Epithelial cell of esophagus (primary cell): ENCODE measurements at regions not wholly inside any gene's neighbourhood (a gene's known extent, or its start where the extent isn't known, plus 50 kb on each side); places are given as distances from the start of the nearest gene placed in this dataset.
"Not testable (repeated sequence)": the region's sequence is repeated elsewhere in the genome, so short reads cannot be mapped to it uniquely, and the experiment has no call there.

Source experiments
- DNase-seq: peaks from one replicate; pipeline ENCODE4 v3.0.0; 2010; ENCODE audit warnings: low read depth
- H3K4me3 ChIP-seq: 2 replicates; pipeline ENCODE4 v1.5.1; 2011; ENCODE audit warnings: mild to moderate bottlenecking, low read length, control low read depth
- TF ChIP-seq, protein P1 (sequence below): IDR thresholded peaks from 2 replicates; pipeline ENCODE4 v1.5.1; 2011; ENCODE audit warnings: low read depth, mild to moderate bottlenecking, low read length, control low read depth, inconsistent platforms; ENCODE audit not compliant: insufficient read depth; ENCODE audit errors: missing control alignments

DNA sequence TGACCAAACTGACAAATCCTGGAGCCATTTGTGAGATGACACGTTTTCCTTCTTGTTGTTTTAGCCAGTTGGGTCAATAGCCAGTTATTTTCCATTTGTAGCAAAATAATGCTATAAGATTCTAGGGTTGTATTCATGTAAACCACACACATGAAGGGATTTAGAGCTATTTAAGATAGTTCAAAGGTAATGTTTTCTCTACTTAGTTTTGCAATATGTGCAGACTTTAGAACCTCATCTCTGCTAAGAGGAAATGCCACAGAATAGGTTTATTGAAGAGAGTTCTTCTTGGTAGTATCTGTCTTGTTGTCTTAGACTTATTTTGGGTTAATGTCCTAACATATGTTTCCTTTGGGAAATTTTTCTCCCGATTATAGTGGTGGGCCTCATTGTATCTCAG, 213.5 kb upstream of the RIMS1 start:
- DNase-seq: no peak
- H3K4me3 ChIP-seq: no peak overlapping the region
- TF ChIP-seq, protein P1, sequence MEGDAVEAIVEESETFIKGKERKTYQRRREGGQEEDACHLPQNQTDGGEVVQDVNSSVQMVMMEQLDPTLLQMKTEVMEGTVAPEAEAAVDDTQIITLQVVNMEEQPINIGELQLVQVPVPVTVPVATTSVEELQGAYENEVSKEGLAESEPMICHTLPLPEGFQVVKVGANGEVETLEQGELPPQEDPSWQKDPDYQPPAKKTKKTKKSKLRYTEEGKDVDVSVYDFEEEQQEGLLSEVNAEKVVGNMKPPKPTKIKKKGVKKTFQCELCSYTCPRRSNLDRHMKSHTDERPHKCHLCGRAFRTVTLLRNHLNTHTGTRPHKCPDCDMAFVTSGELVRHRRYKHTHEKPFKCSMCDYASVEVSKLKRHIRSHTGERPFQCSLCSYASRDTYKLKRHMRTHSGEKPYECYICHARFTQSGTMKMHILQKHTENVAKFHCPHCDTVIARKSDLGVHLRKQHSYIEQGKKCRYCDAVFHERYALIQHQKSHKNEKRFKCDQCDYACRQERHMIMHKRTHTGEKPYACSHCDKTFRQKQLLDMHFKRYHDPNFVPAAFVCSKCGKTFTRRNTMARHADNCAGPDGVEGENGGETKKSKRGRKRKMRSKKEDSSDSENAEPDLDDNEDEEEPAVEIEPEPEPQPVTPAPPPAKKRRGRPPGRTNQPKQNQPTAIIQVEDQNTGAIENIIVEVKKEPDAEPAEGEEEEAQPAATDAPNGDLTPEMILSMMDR: no peak

DNA sequence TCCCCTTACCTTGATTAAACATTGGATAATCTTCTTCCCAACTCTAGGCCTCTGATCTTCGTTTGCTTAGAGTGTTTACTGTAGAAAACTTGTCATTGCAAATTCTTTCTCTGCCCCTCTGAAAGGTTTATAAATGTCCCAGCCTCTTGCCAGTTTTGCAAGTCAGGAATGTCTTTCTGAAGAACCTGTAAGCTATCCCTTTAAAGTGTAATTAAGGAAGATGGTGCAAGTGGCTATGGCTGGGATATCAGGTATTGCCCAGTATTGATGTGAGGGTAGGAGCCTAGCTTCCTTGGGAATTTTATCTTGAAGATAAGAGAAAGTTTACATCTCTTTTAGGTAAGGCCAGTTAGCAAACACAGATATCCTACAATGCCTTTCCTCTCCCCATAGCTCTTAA, 211.0 kb upstream of the RIMS1 start:
- TF ChIP-seq, protein P1: no peak
- no peak overlapping the region for H3K4me3 ChIP-seq
- DNase-seq: no peak

DNA sequence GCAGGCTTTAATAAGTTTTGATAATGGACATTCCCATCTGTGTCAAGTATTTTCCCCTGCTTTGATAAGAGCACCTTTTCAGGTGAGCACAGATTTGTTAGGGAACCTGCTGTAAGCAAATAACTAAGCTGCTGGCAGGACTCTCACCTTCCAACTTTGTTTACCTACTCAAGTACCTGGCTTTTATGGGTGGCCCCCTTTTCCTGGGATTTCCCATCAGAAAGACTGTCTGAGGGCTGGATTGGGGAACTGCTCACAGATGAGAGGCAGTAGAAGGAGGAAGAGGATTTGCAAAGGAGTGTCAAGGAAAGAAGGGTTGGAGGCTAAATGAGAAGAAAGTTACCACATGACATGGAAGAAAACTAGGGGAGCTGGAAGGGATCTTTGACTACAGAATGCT, 210.1 kb upstream of the RIMS1 start:
- no peak for DNase-seq
- TF ChIP-seq, protein P1: no peak
- no peak overlapping the region for H3K4me3 ChIP-seq

DNA sequence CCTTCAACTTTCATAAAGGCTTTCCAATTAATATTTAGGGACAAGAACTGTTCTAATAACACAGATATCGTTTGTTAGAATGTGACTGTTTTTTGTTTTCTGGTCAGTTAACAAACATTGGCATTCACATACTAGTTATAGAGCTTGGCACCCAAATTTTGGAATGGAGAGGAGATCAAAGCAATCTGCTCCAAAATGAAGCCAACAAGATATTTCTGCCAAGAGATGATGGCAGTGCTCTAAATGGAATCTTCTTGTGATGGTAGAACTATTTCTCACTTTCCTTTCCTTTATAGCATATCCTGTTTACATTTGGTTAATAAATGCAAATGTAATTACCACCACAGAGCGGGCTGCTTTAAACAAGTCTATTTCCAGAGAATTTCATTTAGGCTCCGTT, 208.3 kb upstream of the RIMS1 start:
- no peak overlapping the region for H3K4me3 ChIP-seq
- DNase-seq: no peak
- TF ChIP-seq, protein P1: no peak

DNA sequence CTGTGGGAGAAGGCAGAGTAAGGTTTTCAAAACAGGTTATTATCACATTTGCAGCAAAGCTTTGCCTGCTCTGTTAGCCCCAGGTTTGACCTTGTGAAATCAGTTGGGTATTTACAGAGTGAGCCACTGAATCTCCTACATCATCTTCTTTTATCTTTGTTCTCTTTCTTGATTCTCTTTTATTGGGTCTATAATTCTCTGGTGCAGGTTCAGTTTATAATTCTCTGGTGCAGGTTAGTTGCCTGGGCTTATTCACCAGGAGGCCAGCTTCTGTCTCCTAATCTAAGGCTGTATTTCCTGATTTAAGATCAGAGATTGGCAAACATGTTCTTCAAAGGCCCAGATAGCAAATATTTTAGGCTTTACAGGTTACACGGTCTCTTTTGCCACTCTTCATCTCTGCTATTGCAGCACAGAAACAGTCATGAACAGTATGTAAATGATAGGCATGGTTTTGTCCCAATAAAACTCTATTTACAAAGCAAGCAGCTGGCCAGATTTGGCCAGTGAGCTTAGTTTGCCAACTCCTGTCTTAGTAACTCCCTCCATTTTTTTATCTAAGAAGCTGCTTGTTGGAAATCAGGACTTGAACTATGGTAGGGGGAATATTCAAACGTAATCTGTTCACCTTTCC, 205.0 kb upstream of the RIMS1 start:
- TF ChIP-seq, protein P1: no peak
- no peak for DNase-seq
- H3K4me3 ChIP-seq: no peak overlapping the region

DNA sequence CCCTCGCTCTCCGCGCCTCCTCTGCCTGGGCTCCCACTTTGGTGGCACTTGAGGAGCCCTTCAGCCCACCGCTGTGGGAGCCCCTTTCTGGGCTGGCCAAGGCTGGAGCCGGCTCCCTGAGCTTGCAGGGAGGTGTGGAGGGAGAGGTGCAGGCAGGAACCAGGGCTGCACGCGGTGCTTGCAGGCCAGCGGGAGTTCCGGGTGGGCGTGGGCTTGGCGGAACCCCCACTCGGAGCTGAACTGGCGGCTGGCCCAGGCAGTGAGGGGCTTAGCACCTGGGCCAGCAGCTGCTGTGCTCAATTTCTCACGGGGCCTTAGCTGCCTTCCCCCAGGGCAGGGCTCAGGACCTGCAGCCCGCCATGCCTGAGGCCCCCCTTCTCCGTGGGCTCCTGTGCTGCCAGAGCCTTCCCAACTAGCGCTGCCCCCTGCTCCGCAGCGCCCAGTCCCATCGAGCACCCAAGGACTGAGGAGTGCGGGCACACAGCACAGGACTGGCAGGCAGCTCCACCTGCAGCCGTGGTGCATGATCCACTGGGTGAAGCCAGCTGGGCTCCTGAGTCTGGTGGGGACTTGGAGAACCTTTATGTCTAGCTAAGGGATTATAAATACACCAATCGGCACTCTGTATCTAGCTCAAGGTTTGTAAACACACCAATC, 200.2 kb upstream of the RIMS1 start:
- H3K4me3 ChIP-seq, DNase-seq: not testable (repeated sequence)

DNA sequence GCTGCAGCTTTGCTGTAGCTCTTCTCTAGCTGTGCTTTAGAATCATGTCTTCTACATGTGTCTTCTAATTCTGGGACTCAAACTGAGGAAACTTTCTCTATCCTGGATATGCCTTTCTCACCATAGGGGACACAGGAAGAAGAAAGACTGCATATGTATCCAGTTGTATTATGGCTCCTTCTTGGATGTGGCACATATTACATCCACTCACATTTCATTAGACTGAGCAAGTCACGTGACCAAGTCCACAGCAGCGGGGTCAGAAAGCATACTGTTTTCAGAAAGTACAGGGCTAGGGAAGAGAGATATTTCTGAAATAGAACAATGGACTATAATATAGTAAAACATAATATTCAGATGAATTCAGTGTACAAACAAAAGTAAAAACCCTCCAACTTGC, 187.6 kb upstream of the RIMS1 start:
- TF ChIP-seq, protein P1: no peak
- DNase-seq: no peak

More for the DNA sequence above, 187.6 kb upstream of the RIMS1 start:
- H3K4me3 ChIP-seq: no peak overlapping the region
